ENCODE measurements at regions not wholly inside any gene's neighbourhood (a gene's known extent, or its start where the extent isn't known, plus 50 kb on each side); places are given as distances from the start of the nearest gene placed in this dataset.

DNA sequence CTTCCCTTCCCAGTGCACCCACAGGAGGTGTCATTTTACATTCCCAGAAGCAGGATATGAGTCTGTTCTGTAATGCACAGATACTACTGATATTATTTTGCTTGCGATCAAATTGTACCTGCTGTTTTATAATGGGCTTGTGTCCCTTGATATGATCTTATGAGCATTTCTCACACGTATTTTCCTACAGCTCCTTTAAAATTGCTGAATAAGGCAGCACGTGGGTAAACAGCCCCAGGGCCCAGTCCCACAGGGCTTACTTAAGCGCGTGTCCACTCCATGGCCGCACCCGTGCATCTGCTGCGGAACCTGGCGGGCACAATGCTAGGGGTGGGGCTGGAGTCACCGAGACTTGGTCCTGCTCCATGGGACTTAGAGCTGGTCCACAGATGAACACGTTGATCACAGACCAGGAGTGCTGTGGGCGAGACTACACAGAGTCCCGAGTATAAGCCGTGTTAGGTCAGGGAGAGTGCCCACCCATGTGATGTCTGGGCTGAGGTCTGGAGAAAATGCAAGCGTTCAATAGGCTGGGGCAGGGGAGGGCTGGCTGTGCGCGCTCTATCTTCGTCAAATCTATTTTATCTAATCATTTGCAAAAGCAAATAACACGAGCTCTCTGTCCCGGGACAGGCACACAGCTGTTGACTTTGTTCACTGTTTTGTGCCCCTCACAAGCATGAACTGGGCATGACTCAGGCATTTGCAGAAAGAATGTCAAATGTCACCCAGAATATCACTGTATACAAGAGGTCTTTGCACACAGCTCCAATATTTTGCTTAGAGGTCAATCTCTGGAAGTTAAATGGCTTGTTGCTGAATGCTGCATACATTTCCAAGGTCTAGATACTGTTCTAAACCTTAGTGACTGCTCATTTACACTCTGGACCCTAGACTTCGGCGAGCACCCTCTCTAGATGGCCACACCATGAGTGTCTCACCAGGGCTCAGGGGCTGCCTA is 119.3 kb downstream of the CRYAA start:
- H3K79me2 ChIP-seq (ENCODE audit: insufficient read depth, low read length) = no peaks in the 10 kb centered on the region
- RAD21 ChIA-PET (ENCODE audit: low non-redundant PET in 1 of 2, low total read pairs in 2 of 2, uncharacterized antibody in 2 of 2, unreplicated experiment in 2 of 2) = no interaction called here
- CTCF ChIA-PET = no interaction called here
- TF ChIP-seq RAD21 (IDR thresholded peaks at IDR 0.05; ENCODE audit: low read depth) (no peak), REST (IDR thresholded peaks at IDR 0.05; ENCODE audit: low read depth) (no peak), EGR1 (IDR thresholded peaks at IDR 0.05; ENCODE audit: low read depth) (no peak), CTCF (IDR thresholded peaks at IDR 0.05 in 2 of 3, conservative IDR thresholded peaks at IDR 0.05 in 1 of 3; ENCODE audit: borderline replicate concordance in 1 of 3, insufficient read depth in 1 of 3, low read depth in 2 of 3, low read length in 2 of 3) (no peak), ATF3 (IDR thresholded peaks at IDR 0.05) (no peak), EZH2phosphoT487 (IDR thresholded peaks at IDR 0.05; ENCODE audit: borderline replicate concordance) (no peak), FOSL1 (IDR thresholded peaks at IDR 0.05; ENCODE audit: low read depth) (no peak)
- TF ChIP-seq, protein P1, sequence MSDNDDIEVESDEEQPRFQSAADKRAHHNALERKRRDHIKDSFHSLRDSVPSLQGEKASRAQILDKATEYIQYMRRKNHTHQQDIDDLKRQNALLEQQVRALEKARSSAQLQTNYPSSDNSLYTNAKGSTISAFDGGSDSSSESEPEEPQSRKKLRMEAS (IDR thresholded peaks at IDR 0.05) = no peak
- H3K4me1 ChIP-seq (ENCODE audit: control insufficient read depth in 1 of 2, insufficient read depth in 2 of 2, low read length in 2 of 2) = no peaks in the 10 kb centered on the region
- H4K20me1 ChIP-seq (ENCODE audit: insufficient read depth) = no peaks in the 10 kb centered on the region
- H3K27ac ChIP-seq (ENCODE audit: low read depth, low read length) = no peak overlapping the region
- H3K4me2 ChIP-seq (ENCODE audit: low read length) = no peak overlapping the region
- no peak for ATAC-seq
- intact Hi-C loops (cut with micrococcal nuclease) = no loop called here
- DNase-seq (ENCODE audit: low read depth, low spot score) = no peak
- POLR2A ChIA-PET = no interaction called here
- H3K9ac ChIP-seq (ENCODE audit: low read length) = no peak overlapping the region
- H3K9me3 ChIP-seq (ENCODE audit: control insufficient read depth in 1 of 2, insufficient read depth in 1 of 2, low read depth in 1 of 2, low read length in 2 of 2) = no peaks in the 10 kb centered on the region
- H2AFZ ChIP-seq (ENCODE audit: low read depth, low read length, poor library complexity, severe bottlenecking) = no peak overlapping the region
- H3K9me2 ChIP-seq (ENCODE audit: insufficient read depth) = no peaks in the 10 kb centered on the region
- BruUV-seq (replicated peaks) = no TSS peak
- H3K4me3 ChIP-seq (replicated peaks in 1 of 2; ENCODE audit: low read depth in 1 of 2, low read length in 2 of 2) = no peak overlapping the region
- no peaks in the 10 kb centered on the region for H3K36me3 ChIP-seq (ENCODE audit: control insufficient read depth in 1 of 2, insufficient read depth in 2 of 2, low read length in 2 of 2)
- no peaks in the 10 kb centered on the region for H3K27me3 ChIP-seq (ENCODE audit: insufficient read depth, low read length)

Data from HCT116 (cell line).